HG03565 (cell line): ENCODE measurements at regions not wholly inside any gene's neighbourhood (a gene's known extent, or its start where the extent isn't known, plus 50 kb on each side); places are given as distances from the start of the nearest gene placed in this dataset.
"Not testable (repeated sequence)": the region's sequence is repeated elsewhere in the genome, so short reads cannot be mapped to it uniquely, and the experiment has no call there.

Source experiments
- ATAC-seq: cut with Tn5 transposase; IDR thresholded peaks from one replicate; pipeline ENCODE4 v1.9.1; 2021; ENCODE audit warnings: mild to moderate bottlenecking, moderate library complexity; ENCODE audit not compliant: unreplicated experiment

GRCh38 chr6:141403103-141403502, 729.6 kb upstream of the GJE1 start:
- no peak for ATAC-seq

DNA sequence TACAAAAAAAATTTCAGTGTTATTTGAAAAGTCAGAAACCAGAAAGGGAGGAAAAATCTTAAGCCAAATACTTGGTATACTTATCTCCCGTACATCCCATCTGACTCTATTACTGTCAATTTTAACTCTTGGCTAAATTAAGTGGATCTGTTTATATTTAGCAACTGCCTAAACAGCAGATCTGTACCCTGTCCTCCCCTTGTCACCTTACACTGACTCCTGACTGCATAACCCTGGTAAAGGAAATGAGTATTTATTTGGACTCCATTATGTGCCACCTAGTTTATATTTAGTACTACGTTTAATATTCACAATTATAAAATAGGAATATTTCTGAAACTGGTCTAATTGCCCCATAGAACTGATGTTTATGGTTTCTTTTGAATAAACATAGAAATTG, 730.2 kb upstream of the GJE1 start:
- no peak for ATAC-seq

GRCh38 chr6:141401851-141402250, 730.9 kb upstream of the GJE1 start:
- no peak for ATAC-seq

DNA sequence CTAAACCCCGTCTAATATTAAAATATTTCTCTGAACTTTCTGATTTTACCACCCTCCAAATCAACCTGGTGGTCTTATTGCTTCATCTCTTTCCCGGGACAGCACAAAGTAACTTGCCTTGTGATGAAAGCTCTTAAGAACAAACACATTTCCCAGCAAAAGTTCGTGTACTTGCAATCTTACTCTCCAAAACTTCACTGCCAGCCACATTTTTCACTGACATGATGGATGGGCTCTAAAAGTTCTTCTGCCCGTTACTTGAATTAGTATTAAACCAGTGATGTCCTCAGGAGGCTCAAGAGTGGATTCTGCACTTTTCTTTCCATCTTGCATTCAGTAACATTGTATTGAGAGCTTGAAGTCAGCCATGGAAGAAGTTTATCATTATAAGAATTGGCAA, 731.6 kb upstream of the GJE1 start:
- no peak for ATAC-seq

DNA sequence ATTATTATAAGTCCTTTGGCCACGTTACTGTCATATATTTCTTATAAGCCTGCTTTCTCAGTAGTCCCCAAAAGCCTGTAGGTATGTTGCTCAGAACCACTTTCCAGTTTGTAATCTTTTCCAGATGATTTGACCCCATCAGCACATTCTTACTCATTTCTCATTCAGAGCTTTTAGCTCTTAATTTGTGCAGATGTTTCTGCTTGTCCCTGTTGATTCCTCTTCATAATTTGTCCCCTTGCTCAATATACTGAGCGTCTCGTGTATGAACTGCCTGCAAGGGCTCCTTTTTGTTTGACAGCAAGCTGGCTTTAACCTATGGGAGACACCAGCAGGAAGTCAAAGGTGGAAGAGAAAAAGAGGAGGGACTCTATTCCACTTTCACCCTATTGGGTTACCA, 733.8 kb upstream of the GJE1 start:
- ATAC-seq = no peak

DNA sequence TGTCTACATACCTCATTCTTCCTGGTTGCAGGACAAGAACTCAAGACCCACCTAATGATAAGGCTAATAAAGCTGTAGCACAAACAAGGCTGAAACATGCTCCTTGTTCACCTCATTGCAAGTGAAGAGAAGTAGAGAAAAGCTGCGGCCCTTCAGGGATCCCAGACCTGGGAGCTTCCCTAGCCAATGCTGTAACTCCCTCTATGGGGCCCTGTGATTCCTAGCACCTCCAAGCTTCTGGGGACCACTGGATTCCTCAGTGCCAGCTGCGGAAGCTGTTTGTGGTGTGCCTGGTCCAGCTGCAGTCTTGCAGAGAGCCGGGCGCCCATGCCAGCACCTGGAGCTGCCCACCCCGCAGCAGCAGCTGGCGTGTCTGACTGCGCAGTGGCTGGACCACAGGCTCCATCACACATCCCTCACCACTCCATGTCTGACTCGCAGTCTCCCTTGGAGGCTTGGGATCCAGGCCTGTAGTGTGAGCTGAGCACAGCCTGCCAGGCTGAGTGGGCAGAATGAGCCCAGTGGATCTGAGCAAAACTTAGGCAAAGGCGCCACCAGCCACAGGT, 737.2 kb upstream of the GJE1 start:
- ATAC-seq = no peak

- ATAC-seq = no peak
These were observed 738.1 kb upstream of the GJE1 start for GRCh38 chr6:141394565-141395051.

GRCh38 chr6:141394125-141394536, 738.6 kb upstream of the GJE1 start:
- no peak for ATAC-seq

DNA sequence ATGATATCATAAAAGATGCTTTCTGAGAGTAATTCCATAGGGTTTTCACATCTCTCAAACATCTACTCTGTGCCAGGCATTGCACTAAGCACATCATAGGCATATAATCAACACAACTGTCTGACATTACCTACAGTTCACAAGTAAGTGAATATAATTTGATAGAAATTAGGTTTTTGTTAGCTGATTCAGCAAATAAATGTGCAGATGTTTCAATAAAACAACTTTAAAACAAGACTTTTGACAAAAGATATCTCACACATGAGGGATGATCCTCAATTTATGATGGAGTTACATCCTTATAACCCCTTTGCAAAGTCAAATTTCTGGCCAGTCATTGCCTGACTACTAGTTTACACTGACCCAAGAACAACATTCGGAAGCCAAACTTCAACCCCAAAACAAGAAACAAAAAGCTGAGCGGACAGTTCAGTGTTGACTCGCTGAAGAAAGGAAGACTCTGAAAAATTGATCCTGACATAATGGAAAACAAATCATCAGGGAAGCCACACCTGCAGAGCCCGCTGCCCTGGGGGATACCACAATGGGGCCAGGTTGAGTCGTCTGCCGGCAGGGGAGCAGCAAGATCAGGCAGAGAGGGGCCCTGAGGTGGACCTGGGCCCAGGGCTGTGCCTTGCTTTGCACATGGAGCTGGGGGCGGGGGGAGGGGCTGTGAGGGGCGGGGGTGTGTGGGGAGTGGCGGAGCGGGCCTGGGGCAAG, 739.2 kb upstream of the GJE1 start:
- no peak for ATAC-seq

GRCh38 chr6:141391135-141391534, 741.6 kb upstream of the GJE1 start:
- not testable (repeated sequence) for ATAC-seq

DNA sequence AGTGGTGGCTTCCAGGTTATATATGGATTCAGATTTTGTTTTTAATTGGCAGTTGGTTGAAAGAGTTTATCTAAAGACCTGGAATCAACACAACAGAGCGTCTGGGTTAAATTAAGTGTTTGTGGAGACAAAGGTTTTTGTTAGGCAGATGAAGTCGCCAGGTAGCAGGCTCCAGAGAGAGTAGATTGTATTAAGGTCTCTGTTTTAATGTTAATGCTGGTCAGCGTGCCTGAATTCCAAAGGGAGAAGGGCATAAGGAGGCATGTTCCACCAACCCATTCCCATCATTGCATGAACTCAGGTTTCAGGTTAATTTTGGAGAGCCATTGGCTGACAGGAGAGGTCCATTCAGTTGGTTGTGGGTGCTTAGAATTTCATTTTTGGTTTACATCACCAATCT, 744.1 kb upstream of the GJE1 start:
- ATAC-seq = no peak

DNA sequence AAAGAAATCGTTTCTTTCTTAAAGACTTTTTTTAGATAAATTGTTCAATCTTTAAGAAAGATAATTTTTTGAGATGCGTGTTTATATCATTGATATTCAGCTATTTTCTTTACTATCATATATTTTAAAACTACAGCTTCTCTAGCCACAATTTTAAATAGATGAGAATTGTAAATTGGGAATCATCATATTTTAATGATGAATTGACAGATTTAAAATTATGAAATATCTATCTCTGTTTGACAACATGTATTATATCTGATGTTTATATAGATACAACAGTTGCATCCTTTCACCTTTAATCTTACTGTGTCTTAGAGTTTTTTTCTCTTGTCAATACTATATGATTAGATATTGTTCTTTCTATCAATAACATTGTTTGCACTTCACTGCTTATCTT, 762.3 kb upstream of the GJE1 start:
- ATAC-seq = no peak

GRCh38 chr6:141366796-141367195, 765.9 kb upstream of the GJE1 start:
- not testable (repeated sequence) for ATAC-seq

DNA sequence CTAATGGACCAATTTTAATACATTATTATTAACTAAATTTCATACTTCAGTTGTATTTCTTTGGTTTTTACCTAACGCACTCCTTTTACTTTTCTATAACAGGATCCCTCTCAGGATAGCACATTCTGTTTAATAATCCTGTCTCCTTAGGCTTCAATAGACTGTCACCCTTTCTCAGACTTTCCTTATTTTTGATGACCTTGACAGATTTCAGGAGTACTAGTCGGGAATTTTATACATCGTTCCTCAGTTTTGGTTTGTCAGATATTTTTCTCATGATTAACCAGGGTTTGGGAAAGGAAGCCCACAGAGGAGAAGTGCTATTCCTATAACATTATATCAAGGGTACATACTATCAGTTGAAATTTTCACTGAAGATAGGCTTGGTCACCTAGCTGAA, 768.0 kb upstream of the GJE1 start:
- no peak for ATAC-seq

GRCh38 chr6:141364232-141364631, 768.5 kb upstream of the GJE1 start:
- no peak for ATAC-seq

DNA sequence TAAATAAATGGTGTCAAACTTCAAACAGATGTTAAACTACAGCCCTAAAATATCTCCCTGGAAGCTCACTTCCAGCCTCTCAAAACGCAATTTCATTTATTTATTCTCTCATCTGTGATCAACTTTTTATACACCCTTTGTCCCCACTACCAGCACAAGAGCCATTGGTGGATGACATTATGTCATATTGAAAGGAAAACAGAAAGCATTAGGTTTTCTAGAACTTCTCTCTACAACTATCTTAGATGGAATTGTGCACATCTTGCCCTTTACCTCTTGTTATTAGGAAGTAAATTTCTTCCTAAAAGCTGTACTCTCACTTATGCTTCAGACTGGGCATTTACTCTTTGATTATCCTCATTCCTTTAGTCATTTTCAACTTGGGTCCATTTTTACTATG, 771.2 kb upstream of the GJE1 start:
- ATAC-seq = no peak

GRCh38 chr6:141359953-141360352, 772.8 kb upstream of the GJE1 start:
- ATAC-seq = no peak

GRCh38 chr6:141354191-141354955, 778.4 kb upstream of the GJE1 start:
- no peak for ATAC-seq

- ATAC-seq = no peak
These were observed 781.0 kb upstream of the GJE1 start for GRCh38 chr6:141351721-141352120.

- no peak for ATAC-seq
These were observed 783.0 kb upstream of the GJE1 start for GRCh38 chr6:141349710-141350109.

- ATAC-seq = no peak
These were observed 784.7 kb upstream of the GJE1 start for GRCh38 chr6:141347906-141348492.

GRCh38 chr6:141347086-141347485, 785.6 kb upstream of the GJE1 start:
- ATAC-seq = no peak
